ENCODE measurements at regions not wholly inside any gene's neighbourhood (a gene's known extent, or its start where the extent isn't known, plus 50 kb on each side); places are given as distances from the start of the nearest gene placed in this dataset.

DNA sequence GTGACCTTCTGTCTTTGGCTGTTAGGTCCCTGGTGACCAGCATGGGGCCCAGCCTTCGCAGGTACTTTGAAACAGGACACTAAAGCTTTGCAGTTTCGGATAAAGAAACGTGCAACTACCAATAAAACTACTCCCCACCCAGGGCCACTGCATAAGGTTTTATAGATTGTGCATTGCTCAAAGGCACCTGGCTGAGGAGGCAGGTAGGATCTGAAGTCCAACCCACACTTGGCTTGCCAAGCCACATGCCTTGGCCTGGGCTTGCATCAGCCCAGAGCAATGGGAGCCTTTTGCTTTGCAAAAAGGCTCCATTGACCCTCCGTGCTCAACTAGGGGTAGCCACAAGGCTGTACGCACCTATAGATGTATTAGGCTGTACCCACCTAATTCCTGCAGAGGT, 84.4 kb upstream of the SYT6 start:
- Mint-ChIP-seq H3K4me3 (ENCODE audit: low read depth, unreplicated experiment) (no peak overlapping the region), H3K4me1 (ENCODE audit: low read depth, unreplicated experiment) (no peaks in the 10 kb centered on the region), H3K27ac (ENCODE audit: unreplicated experiment) (no peak overlapping the region), H3K36me3 (ENCODE audit: insufficient read depth, unreplicated experiment) (no peaks in the 10 kb centered on the region), H3K27me3 (ENCODE audit: unreplicated experiment) (peaks cover 50% of the 10 kb centered on the region), H3K9me3 (ENCODE audit: low read depth, unreplicated experiment) (peaks cover 4% of the 10 kb centered on the region)
- TF ChIP-seq, protein P1, sequence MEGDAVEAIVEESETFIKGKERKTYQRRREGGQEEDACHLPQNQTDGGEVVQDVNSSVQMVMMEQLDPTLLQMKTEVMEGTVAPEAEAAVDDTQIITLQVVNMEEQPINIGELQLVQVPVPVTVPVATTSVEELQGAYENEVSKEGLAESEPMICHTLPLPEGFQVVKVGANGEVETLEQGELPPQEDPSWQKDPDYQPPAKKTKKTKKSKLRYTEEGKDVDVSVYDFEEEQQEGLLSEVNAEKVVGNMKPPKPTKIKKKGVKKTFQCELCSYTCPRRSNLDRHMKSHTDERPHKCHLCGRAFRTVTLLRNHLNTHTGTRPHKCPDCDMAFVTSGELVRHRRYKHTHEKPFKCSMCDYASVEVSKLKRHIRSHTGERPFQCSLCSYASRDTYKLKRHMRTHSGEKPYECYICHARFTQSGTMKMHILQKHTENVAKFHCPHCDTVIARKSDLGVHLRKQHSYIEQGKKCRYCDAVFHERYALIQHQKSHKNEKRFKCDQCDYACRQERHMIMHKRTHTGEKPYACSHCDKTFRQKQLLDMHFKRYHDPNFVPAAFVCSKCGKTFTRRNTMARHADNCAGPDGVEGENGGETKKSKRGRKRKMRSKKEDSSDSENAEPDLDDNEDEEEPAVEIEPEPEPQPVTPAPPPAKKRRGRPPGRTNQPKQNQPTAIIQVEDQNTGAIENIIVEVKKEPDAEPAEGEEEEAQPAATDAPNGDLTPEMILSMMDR (IDR thresholded peaks at IDR 0.05; ENCODE audit: unreplicated experiment) = no peak
- intact Hi-C loops (cut with micrococcal nuclease; ENCODE audit: unreplicated experiment) = no loop called here
- CTCF ChIA-PET = no interaction called here
- no peak for DNase-seq
- BruUV-seq (replicated peaks) = no TSS peak

DNA sequence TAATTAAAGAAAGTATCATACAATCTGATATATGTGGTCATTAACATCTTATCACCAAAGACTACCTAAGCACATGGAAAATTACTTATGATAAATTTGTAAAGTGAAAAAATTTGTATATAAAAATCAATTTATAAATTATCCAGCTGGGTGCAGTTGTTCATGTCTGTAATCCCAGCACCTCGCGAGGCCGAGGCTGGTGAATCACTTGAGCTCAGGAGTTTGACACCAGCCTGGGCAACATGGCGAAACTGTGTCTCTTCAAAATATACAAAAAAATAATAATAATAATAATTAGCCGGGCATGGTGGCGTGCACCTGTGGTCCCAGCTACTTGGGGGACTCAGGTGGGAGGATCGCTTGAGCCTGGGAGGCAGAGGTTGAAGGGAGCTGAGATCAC, 82.8 kb upstream of the SYT6 start:
- Mint-ChIP-seq H3K36me3 (ENCODE audit: insufficient read depth, unreplicated experiment) (no peaks in the 10 kb centered on the region), H3K4me1 (ENCODE audit: low read depth, unreplicated experiment) (no peaks in the 10 kb centered on the region), H3K27me3 (ENCODE audit: unreplicated experiment) (peaks cover 63% of the 10 kb centered on the region), H3K27ac (ENCODE audit: unreplicated experiment) (no peak overlapping the region), H3K4me3 (ENCODE audit: low read depth, unreplicated experiment) (no peak overlapping the region), H3K9me3 (ENCODE audit: low read depth, unreplicated experiment) (peaks cover 4% of the 10 kb centered on the region)
- DNase-seq = no peak
- intact Hi-C loops (cut with micrococcal nuclease; ENCODE audit: unreplicated experiment) = no loop called here
- CTCF ChIA-PET = no interaction called here
- no TSS peak for BruUV-seq (replicated peaks)
- TF ChIP-seq, protein P1 (IDR thresholded peaks at IDR 0.05; ENCODE audit: unreplicated experiment) = no peak

DNA sequence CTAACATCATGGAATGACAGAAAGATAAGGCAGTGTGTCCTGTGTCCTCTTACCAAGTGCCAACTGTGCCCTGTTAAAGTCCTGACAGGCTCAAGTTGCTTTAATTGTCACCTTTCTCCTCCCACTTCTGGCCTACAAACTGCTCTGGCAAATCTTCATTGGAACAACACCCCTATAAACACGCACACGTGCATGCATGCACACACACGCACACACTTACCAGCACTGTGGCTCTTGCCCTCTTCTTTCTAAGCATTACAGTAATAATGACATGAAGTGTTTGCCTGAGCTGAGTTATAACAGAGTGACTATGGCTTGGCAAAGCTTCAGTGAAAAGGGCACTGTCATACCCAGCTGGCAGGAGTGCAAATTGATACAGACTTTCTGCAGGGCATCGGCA, 82.3 kb upstream of the SYT6 start:
- CTCF ChIA-PET = no interaction called here
- no peak overlapping the region for H3K27ac Mint-ChIP-seq (ENCODE audit: unreplicated experiment)
- no peak for DNase-seq
- H3K4me3 Mint-ChIP-seq (ENCODE audit: low read depth, unreplicated experiment) = no peak overlapping the region
- H3K9me3 Mint-ChIP-seq (ENCODE audit: low read depth, unreplicated experiment) = peaks cover 4% of the 10 kb centered on the region
- BruUV-seq (replicated peaks) = no TSS peak
- H3K4me1 Mint-ChIP-seq (ENCODE audit: low read depth, unreplicated experiment) = no peaks in the 10 kb centered on the region
- H3K27me3 Mint-ChIP-seq (ENCODE audit: unreplicated experiment) = peaks cover 63% of the 10 kb centered on the region
- TF ChIP-seq, protein P1 (IDR thresholded peaks at IDR 0.05; ENCODE audit: unreplicated experiment) = no peak
- intact Hi-C loops (cut with micrococcal nuclease; ENCODE audit: unreplicated experiment) = no loop called here
- H3K36me3 Mint-ChIP-seq (ENCODE audit: insufficient read depth, unreplicated experiment) = no peaks in the 10 kb centered on the region

DNA sequence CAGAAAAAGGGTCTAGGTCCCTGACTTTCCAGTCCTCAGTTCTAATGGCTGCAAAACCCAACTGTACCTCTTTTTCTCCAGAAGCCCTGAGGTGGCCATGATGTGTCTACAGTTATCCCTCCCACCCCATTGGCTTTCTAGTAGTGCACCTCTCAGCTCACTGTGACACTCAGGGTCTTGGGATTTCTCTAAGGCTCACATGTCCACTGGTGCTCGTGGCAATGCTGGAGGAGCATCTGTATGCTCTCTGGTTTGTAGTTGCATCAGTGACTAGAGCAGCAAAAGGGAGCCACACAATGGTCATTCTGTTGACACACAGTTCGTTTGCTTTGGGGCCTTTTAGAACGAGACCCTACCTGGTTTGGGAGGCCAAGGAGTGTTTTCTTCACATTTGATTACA, 81.6 kb upstream of the SYT6 start:
- H3K9me3 Mint-ChIP-seq (ENCODE audit: low read depth, unreplicated experiment) = no peaks in the 10 kb centered on the region
- intact Hi-C loops (cut with micrococcal nuclease; ENCODE audit: unreplicated experiment) = no loop called here
- H3K4me1 Mint-ChIP-seq (ENCODE audit: low read depth, unreplicated experiment) = no peaks in the 10 kb centered on the region
- DNase-seq = no peak
- TF ChIP-seq, protein P1 (IDR thresholded peaks at IDR 0.05; ENCODE audit: unreplicated experiment) = no peak
- no peaks in the 10 kb centered on the region for H3K36me3 Mint-ChIP-seq (ENCODE audit: insufficient read depth, unreplicated experiment)
- H3K27ac Mint-ChIP-seq (ENCODE audit: unreplicated experiment) = no peak overlapping the region
- peaks cover 63% of the 10 kb centered on the region for H3K27me3 Mint-ChIP-seq (ENCODE audit: unreplicated experiment)
- BruUV-seq (replicated peaks) = no TSS peak
- H3K4me3 Mint-ChIP-seq (ENCODE audit: low read depth, unreplicated experiment) = no peak overlapping the region
- CTCF ChIA-PET = no interaction called here
